Parathyroid adenoma (tissue), 2 donors: ENCODE measurements at regions not wholly inside any gene's neighbourhood (a gene's known extent, or its start where the extent isn't known, plus 50 kb on each side); places are given as distances from the start of the nearest gene placed in this dataset.

Source experiments
- H2AFZ ChIP-seq: fragments of 300-600 bp; sonication (generic); one replicate; pipeline ENCODE4 v1.7.0; 2017; ENCODE audit warnings: antibody characterized with exemption, mild to moderate bottlenecking
- H3K27ac ChIP-seq: fragments of 300-600 bp; sonication (generic); one replicate; pipeline ENCODE4 v1.7.0; 2017
- H3K27me3 ChIP-seq: fragments of 300-600 bp; sonication (generic); one replicate; pipeline ENCODE4 v1.7.0; 2017; ENCODE audit warnings: low read length; ENCODE audit not compliant: control insufficient read depth, insufficient read depth
- H3K36me3 ChIP-seq: fragments of 300-600 bp; sonication (generic); one replicate; pipeline ENCODE4 v1.7.0; 2017; ENCODE audit warnings: low read length; ENCODE audit not compliant: control insufficient read depth, insufficient read depth
- H3K4me1 ChIP-seq: fragments of 300-600 bp; sonication (generic); one replicate; pipeline ENCODE4 v1.7.0; 2017; ENCODE audit warnings: control low read depth
- H3K4me2 ChIP-seq: fragments of 300-600 bp; sonication (generic); one replicate; pipeline ENCODE4 v1.7.0; 2017; ENCODE audit warnings: low read length
- H3K4me3 ChIP-seq: fragments of 300-600 bp; sonication (generic); one replicate; pipeline ENCODE4 v1.7.0; 2017; ENCODE audit warnings: low read depth, low read length
- H3K79me2 ChIP-seq: fragments of 300-600 bp; sonication (generic); one replicate; pipeline ENCODE4 v1.7.0; 2017; ENCODE audit warnings: control low read depth
- H3K9ac ChIP-seq: fragments of 300-600 bp; sonication (generic); one replicate; pipeline ENCODE4 v1.7.0; 2017; ENCODE audit warnings: mild to moderate bottlenecking
- H3K9me3 ChIP-seq: fragments of 300-600 bp; sonication (generic); one replicate; pipeline ENCODE4 v1.7.0; 2017; ENCODE audit warnings: low read length; ENCODE audit not compliant: control insufficient read depth
- TF ChIP-seq, protein P1 (sequence below): fragments of 300-600 bp; sonication (generic); IDR thresholded peaks from one replicate; pipeline ENCODE4 v1.7.0; 2017; ENCODE audit warnings: antibody characterized with exemption, mild to moderate bottlenecking
- donor health status: primary hyperparathyroidism.

DNA sequence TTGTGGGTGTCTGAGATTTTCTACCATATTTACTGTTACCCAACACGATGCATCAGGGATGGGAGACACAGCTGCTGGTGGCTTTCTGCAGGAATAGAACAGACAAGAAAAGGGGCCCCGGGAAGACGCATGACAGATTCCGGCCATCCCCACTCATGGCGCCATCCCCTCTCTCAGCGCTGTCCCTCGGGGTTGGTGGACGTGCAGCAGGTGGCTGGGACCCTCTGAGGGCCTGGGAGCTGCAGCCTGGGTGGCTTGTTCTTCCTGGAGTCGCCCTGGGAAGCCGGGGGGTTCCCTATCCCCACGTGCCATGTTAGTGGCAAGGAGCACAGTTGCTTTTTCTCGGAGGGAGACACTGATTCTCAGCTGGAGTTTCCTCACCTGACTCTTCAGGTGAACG is 1123.3 kb downstream of the BRD1 start:
- no peaks in the 10 kb centered on the region for H3K4me1 ChIP-seq
- TF ChIP-seq, protein P1, sequence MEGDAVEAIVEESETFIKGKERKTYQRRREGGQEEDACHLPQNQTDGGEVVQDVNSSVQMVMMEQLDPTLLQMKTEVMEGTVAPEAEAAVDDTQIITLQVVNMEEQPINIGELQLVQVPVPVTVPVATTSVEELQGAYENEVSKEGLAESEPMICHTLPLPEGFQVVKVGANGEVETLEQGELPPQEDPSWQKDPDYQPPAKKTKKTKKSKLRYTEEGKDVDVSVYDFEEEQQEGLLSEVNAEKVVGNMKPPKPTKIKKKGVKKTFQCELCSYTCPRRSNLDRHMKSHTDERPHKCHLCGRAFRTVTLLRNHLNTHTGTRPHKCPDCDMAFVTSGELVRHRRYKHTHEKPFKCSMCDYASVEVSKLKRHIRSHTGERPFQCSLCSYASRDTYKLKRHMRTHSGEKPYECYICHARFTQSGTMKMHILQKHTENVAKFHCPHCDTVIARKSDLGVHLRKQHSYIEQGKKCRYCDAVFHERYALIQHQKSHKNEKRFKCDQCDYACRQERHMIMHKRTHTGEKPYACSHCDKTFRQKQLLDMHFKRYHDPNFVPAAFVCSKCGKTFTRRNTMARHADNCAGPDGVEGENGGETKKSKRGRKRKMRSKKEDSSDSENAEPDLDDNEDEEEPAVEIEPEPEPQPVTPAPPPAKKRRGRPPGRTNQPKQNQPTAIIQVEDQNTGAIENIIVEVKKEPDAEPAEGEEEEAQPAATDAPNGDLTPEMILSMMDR: no peak

DNA sequence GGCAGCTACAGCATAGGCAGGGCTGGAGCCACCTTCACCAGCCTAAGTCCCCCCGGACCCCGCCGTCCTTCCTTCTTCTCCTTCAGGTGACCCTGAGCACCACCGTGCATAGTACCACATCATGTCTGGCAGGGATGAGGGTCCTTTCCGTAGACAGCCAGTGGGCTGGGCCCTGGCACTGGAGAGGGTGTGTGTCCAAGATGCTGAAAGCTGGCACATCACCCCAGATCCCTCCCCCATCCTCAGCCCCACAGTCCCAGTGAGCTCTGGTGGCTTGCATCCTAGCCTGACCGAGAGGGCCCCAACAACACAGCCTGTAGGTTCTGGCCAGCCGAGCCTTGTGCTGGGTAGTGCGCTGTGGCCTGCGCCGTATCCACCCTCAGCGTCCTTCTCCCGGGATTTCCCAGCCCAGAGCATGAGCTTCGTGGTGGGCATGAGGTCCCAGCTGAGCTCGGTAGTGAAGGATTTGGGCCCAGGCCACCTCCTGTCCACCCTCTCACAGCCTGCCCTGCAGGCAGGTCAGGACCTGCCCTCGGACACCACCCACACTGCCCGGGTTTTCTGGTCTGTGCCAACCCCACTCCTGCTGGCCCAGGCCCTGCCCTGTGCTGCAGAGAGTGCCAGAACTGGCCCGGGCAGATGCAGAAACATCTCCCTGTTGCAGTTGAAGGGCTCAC is 1124.3 kb downstream of the BRD1 start:
- H3K4me2 ChIP-seq: no peak overlapping the region
- H3K27ac ChIP-seq: no peak overlapping the region
- no peaks in the 10 kb centered on the region for H3K4me1 ChIP-seq
- H3K9ac ChIP-seq: no peak overlapping the region
- TF ChIP-seq, protein P1: no peak
- no peaks in the 10 kb centered on the region for H3K27me3 ChIP-seq
- no peaks in the 10 kb centered on the region for H3K9me3 ChIP-seq
- no peaks in the 10 kb centered on the region for H3K79me2 ChIP-seq
- no peaks in the 10 kb centered on the region for H3K36me3 ChIP-seq
- H3K4me3 ChIP-seq: no peak overlapping the region
- no peak overlapping the region for H2AFZ ChIP-seq

More for the DNA sequence above, 1123.3 kb downstream of the BRD1 start:
- H3K27me3 ChIP-seq: no peaks in the 10 kb centered on the region
- H3K36me3 ChIP-seq: no peaks in the 10 kb centered on the region
- H3K4me3 ChIP-seq: no peak overlapping the region
- no peaks in the 10 kb centered on the region for H3K9me3 ChIP-seq
- H3K4me2 ChIP-seq: no peak overlapping the region
- no peak overlapping the region for H2AFZ ChIP-seq
- no peaks in the 10 kb centered on the region for H3K79me2 ChIP-seq
- H3K9ac ChIP-seq: no peak overlapping the region
- no peak overlapping the region for H3K27ac ChIP-seq

DNA sequence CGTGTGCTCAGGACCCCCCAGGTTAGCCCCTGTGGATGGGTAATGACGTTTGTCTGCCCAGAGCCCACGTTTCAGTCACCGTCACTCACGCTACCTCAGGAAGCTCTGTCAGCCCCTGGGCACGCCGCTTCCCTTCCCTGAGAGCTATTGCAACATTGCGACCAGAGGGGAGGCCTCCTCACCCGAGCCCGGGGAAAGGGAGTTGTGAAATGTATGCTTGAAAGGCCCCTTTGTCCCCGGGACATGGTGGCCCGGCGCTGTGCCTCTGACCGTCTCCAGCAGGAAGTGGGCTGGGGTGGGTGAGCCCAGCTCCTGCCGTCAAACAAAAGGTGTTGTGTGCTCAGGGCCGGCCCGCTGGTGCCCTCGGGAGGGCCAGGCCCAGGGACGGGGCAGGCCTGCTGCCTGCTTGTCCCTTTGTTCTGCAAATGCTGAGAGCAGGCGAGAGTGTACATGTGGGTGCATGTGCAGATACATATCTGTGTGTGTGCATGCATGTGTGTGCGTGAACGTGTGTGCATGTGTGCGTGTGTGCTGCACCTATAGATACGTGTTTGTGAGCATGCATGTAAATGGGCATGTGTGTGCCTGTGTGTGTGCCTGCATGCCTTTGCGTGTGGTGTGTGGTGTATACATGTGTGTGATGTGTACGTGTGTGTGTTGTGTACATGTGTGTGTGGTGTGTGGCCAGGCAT is 1125.0 kb downstream of the BRD1 start:
- Histone ChIP-seq H2AFZ (no peak overlapping the region), H3K9ac (no peak overlapping the region), H3K27me3 (no peaks in the 10 kb centered on the region), H3K27ac (no peak overlapping the region), H3K9me3 (no peaks in the 10 kb centered on the region), H3K79me2 (no peaks in the 10 kb centered on the region), H3K4me1 (no peaks in the 10 kb centered on the region), H3K4me3 (no peak overlapping the region), H3K36me3 (no peaks in the 10 kb centered on the region), H3K4me2 (no peak overlapping the region)
- TF ChIP-seq, protein P1: no peak

DNA sequence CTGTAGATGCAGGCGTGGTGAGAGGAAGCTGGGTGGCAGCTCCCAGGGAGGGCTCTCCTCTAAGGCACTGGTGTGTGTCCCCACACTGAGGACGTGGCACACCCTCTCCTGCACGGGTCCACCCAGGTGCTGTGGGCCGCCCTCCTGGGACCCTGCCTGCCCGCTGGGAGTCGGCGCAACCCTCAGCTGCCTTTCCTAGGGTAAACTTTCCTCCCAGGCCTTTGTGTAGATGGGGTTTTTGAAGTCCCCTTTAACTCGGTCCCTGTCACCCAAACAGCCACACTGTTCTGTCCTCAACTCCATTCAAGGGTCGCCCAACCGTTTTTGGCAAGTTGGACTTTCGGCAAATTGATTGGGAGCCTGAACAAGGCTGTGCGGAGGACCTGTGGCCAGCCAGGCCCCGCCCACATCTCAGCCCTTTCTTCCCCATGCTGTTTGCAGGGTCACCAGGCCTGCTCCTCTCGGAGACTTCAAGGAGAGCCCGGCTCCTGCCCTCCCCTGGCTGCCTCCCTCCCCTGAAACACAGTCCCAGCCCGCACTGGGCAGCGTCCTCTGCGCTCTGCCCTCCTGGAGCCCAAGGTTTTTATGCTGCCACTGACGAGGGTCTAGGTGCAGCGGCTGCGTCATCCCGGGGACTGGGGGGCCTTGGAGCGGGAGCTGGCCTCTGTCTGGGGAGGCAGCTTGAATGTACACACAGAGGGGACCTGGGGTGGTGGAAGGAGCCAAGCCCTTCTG is 1126.2 kb downstream of the BRD1 start:
- Histone ChIP-seq H3K4me3 (no peak overlapping the region), H3K4me1 (no peaks in the 10 kb centered on the region), H3K27me3 (no peaks in the 10 kb centered on the region), H3K4me2 (no peak overlapping the region), H3K36me3 (no peaks in the 10 kb centered on the region), H2AFZ (no peak overlapping the region), H3K27ac (no peak overlapping the region), H3K79me2 (no peaks in the 10 kb centered on the region), H3K9me3 (no peaks in the 10 kb centered on the region), H3K9ac (no peak overlapping the region)
- TF ChIP-seq, protein P1: no peak
